HCT116 (cell line): ENCODE measurements at regions not wholly inside any gene's neighbourhood (a gene's known extent, or its start where the extent isn't known, plus 50 kb on each side); places are given as distances from the start of the nearest gene placed in this dataset.
"Not testable (repeated sequence)": the region's sequence is repeated elsewhere in the genome, so short reads cannot be mapped to it uniquely, and the experiment has no call there.

Source experiments
- ATAC-seq: fragments of 200-7000 bp; cut with Tn5 transposase; 2 replicates; pipeline ENCODE4 v1.9.1; 2020; ENCODE audit warnings: mild to moderate bottlenecking, moderate library complexity
- BruUV-seq: library from RNA; stranded (reverse); fragments of 400-500 nt; replicated peaks from 2 replicates; lab custom pipeline; 2021; lab: Mats Ljungman, UMichigan
- CTCF ChIA-PET: fragments of 300-600 bp; sonication (Branson Sonifier 250); formaldehyde crosslinking; loops from one replicate; lab custom pipeline; 2021; ENCODE audit warnings: antibody characterized with exemption; lab: Charles Lee
- POLR2A ChIA-PET: fragments of 300-600, 350-600 bp; sonication (Branson Sonifier 250); formaldehyde crosslinking; loops from one replicate; lab custom pipeline; 2021; ENCODE audit warnings: antibody characterized with exemption; lab: Charles Lee
- RAD21 ChIA-PET, 2 experiments: fragments of 300-600 bp; sonication (Branson Sonifier 250); formaldehyde crosslinking; loops; one replicate each; lab custom pipeline; 2023; ENCODE audit warnings: low total read pairs in 2 of 2; ENCODE audit not compliant: uncharacterized antibody in 2 of 2, unreplicated experiment in 2 of 2, low non-redundant PET in 1 of 2; lab: Charles Lee
- DNase-seq: peaks from one replicate; pipeline ENCODE4 v3.0.0-alpha.2; 2010; ENCODE audit warnings: low read depth, low spot score
- H2AFZ ChIP-seq: fragments of 200-600 bp; shearing (Covaris generic), sonication (generic); 2 replicates; pipeline ENCODE4 v1.6.1; 2017; ENCODE audit warnings: low read depth, mixed run types, mixed read lengths, antibody characterized with exemption, low read length; ENCODE audit not compliant: poor library complexity, severe bottlenecking
- H3K27ac ChIP-seq: 2 replicates; pipeline ENCODE4 v1.5.1; 2012; ENCODE audit warnings: low read depth, low read length
- H3K27me3 ChIP-seq: fragments of 200-600 bp; sonication (generic); 2 replicates; pipeline ENCODE4 v1.6.1; 2016; ENCODE audit warnings: mixed run types, low read length, mixed read lengths; ENCODE audit not compliant: insufficient read depth
- H3K36me3 ChIP-seq, 2 experiments: fragments of 200-500 bp in 1 of 2; fragments of 200-600 bp in 1 of 2; sonication (Bioruptor generic) in 1 of 2; sonication (generic) in 1 of 2; 2 replicates each; pipeline versions ENCODE4 v1.5.1 to v1.6.1; 2014 to 2016; ENCODE audit warnings: low read length in 2 of 2, inconsistent platforms in 1 of 2, mixed read lengths in 1 of 2, mixed run types in 1 of 2; ENCODE audit not compliant: insufficient read depth in 2 of 2, control insufficient read depth in 1 of 2
- H3K4me1 ChIP-seq, 2 experiments: fragments of 200-600 bp in 1 of 2; sonication (generic) in 1 of 2; 2 replicates each; pipeline versions ENCODE4 v1.5.1 to v1.6.1; 2012 to 2017; ENCODE audit warnings: low read length in 2 of 2, inconsistent platforms in 1 of 2, mild to moderate bottlenecking in 1 of 2, mixed read lengths in 1 of 2, mixed run types in 1 of 2, moderate library complexity in 1 of 2; ENCODE audit not compliant: insufficient read depth in 2 of 2, control insufficient read depth in 1 of 2
- H3K4me2 ChIP-seq: fragments of 200-600 bp; sonication (generic); 2 replicates; pipeline ENCODE4 v1.6.1; 2017; ENCODE audit warnings: mixed run types, low read length, mixed read lengths
- H3K4me3 ChIP-seq, 2 experiments: fragments of 200-600 bp in 1 of 2; sonication (generic) in 1 of 2; replicated peaks in 1 of 2; 2 replicates each; pipeline ENCODE4 v1.5.1; 2011 to 2016; ENCODE audit warnings: low read length in 2 of 2, control low read depth in 1 of 2, low read depth in 1 of 2, mild to moderate bottlenecking in 1 of 2, mixed read lengths in 1 of 2, mixed run types in 1 of 2
- H3K79me2 ChIP-seq: fragments of 200-600 bp; sonication (generic); 2 replicates; pipeline ENCODE4 v1.6.1; 2017; ENCODE audit warnings: mild to moderate bottlenecking, mixed run types, low read length, moderate library complexity, mixed read lengths; ENCODE audit not compliant: insufficient read depth
- H3K9ac ChIP-seq: fragments of 200-600 bp; sonication (generic); 2 replicates; pipeline ENCODE4 v1.6.1; 2016; ENCODE audit warnings: low read length, mixed read lengths
- H3K9me2 ChIP-seq: fragments of 200-600 bp; sonication (generic), shearing (Covaris generic); 2 replicates; pipeline ENCODE4 v1.6.1; 2017; ENCODE audit warnings: mixed run types, mild to moderate bottlenecking, moderate library complexity; ENCODE audit not compliant: insufficient read depth
- H3K9me3 ChIP-seq, 2 experiments: fragments of 200-500 bp in 1 of 2; fragments of 200-600 bp in 1 of 2; sonication (Bioruptor generic) in 1 of 2; sonication (generic) in 1 of 2; 2 replicates each; pipeline ENCODE4 v1.6.1; 2014 to 2017; ENCODE audit warnings: low read length in 2 of 2, mixed read lengths in 2 of 2, inconsistent platforms in 1 of 2, low read depth in 1 of 2, mild to moderate bottlenecking in 1 of 2, mixed run types in 1 of 2, moderate library complexity in 1 of 2; ENCODE audit not compliant: control insufficient read depth in 1 of 2, insufficient read depth in 1 of 2
- H4K20me1 ChIP-seq: fragments of 200-600 bp; sonication (generic), shearing (Covaris generic); 2 replicates; pipeline ENCODE4 v1.6.1; 2017; ENCODE audit warnings: mixed run types, mild to moderate bottlenecking, moderate library complexity; ENCODE audit not compliant: insufficient read depth
- intact Hi-C: fragments of 100-400 bp; cut with micrococcal nuclease; formaldehyde crosslinking; loops from 2 replicates; pipeline ENCODE4 v1.10.0; 2022

DNA sequence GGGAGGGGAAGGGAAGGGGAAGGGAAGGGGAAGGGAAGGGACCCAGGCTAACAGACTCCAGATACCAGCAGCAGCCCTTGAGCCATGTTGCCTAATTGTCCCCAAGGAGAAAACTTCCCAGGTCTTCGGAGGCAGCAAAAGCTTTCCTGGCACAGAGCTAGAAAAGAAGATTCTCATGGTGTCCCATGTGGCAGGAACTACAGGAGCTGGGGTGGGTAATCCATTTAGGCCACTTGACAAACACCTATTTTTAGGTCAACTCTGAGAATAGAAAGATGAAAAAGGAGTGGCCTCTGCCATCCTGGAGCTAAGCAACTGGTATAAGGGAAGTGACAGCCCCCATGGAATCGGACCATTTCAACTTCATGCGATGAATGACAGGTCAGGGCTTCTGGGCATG, 52.1 kb upstream of the SPDYE9 start:
- CTCF ChIA-PET, POLR2A ChIA-PET, H3K4me3 ChIP-seq, H3K4me1 ChIP-seq, H3K9ac ChIP-seq, H2AFZ ChIP-seq, H3K27ac ChIP-seq, H3K4me2 ChIP-seq, H3K27me3 ChIP-seq, DNase-seq, H3K9me2 ChIP-seq, RAD21 ChIA-PET, H3K36me3 ChIP-seq, H3K9me3 ChIP-seq, H4K20me1 ChIP-seq, intact Hi-C loops, BruUV-seq, ATAC-seq, H3K79me2 ChIP-seq: not testable (repeated sequence)
